Osteoblast (primary cell): ENCODE measurements at regions not wholly inside any gene's neighbourhood (a gene's known extent, or its start where the extent isn't known, plus 50 kb on each side); places are given as distances from the start of the nearest gene placed in this dataset.

ENCODE experiments used
- DNase-seq: peaks from one replicate; pipeline ENCODE4 v3.0.0; 2011; ENCODE audit warnings: low spot score, mixed read lengths; ENCODE audit not compliant: insufficient read length; ENCODE audit errors: missing footprints
- H2AFZ ChIP-seq: 2 replicates; pipeline ENCODE4 v1.6.0; 2011; ENCODE audit warnings: mild to moderate bottlenecking, low read length
- H3K27ac ChIP-seq: 2 replicates; pipeline ENCODE4 v1.5.1; 2011; ENCODE audit warnings: mild to moderate bottlenecking, low read depth, low read length, moderate library complexity
- H3K27me3 ChIP-seq: 2 replicates; pipeline ENCODE4 v1.6.0; 2012; ENCODE audit warnings: mild to moderate bottlenecking, control low read depth, inconsistent platforms, low read length, moderate library complexity; ENCODE audit not compliant: insufficient read depth
- H3K36me3 ChIP-seq: 2 replicates; pipeline ENCODE4 v1.5.1; 2011; ENCODE audit warnings: mild to moderate bottlenecking, low read length, control low read depth, moderate library complexity; ENCODE audit not compliant: insufficient read depth
- H3K4me1 ChIP-seq: 2 replicates; pipeline ENCODE4 v1.5.1; 2011; ENCODE audit warnings: mild to moderate bottlenecking, low read length, control low read depth, moderate library complexity; ENCODE audit not compliant: insufficient read depth
- H3K4me2 ChIP-seq: 2 replicates; pipeline ENCODE4 v1.6.0; 2011; ENCODE audit warnings: mild to moderate bottlenecking, low read length; ENCODE audit not compliant: insufficient read depth
- H3K4me3 ChIP-seq: fragments of 200-600 bp; sonication (generic); 3 replicates; pipeline ENCODE4 v1.5.1; 2012; ENCODE audit warnings: mild to moderate bottlenecking, low read length, inconsistent platforms; ENCODE audit not compliant: insufficient read depth
- H3K79me2 ChIP-seq: 2 replicates; pipeline ENCODE4 v1.6.0; 2012; ENCODE audit warnings: mild to moderate bottlenecking, low read length, control low read depth, inconsistent platforms; ENCODE audit not compliant: insufficient read depth
- H3K9me3 ChIP-seq: 2 replicates; pipeline ENCODE4 v1.5.1; 2011; ENCODE audit warnings: low read depth, low read length, control low read depth
- H4K20me1 ChIP-seq: 2 replicates; pipeline ENCODE4 v1.6.0; 2012; ENCODE audit warnings: mild to moderate bottlenecking, low read length, control low read depth; ENCODE audit not compliant: insufficient read depth
- CTCF ChIP-seq: IDR thresholded peaks from 2 replicates; pipeline ENCODE4 v1.5.1; 2011; ENCODE audit warnings: mild to moderate bottlenecking, low read depth, low read length, moderate library complexity; ENCODE audit errors: extremely low read depth

- Histone ChIP-seq H3K4me1 (no peaks in the 10 kb centered on the region), H3K79me2 (no peaks in the 10 kb centered on the region), H2AFZ (no peak overlapping the region), H3K36me3 (no peaks in the 10 kb centered on the region), H3K4me3 (no peak overlapping the region), H3K27ac (no peak overlapping the region), H3K4me2 (no peak overlapping the region), H3K9me3 (no peaks in the 10 kb centered on the region), H3K27me3 (peaks cover 7% of the 10 kb centered on the region), H4K20me1 (no peaks in the 10 kb centered on the region)
- no peak for TF ChIP-seq CTCF
- DNase-seq, result no peak
These were observed 241.7 kb upstream of the HES1 start for GRCh38 chr3:193894121-193894863.

- no peak overlapping the region for H3K4me3 ChIP-seq
- no peak overlapping the region for H2AFZ ChIP-seq
- no peaks in the 10 kb centered on the region for H4K20me1 ChIP-seq
- no peaks in the 10 kb centered on the region for H3K36me3 ChIP-seq
- no peak for TF ChIP-seq CTCF
- DNase-seq, result no peak
- H3K4me2 ChIP-seq, result no peak overlapping the region
- no peak overlapping the region for H3K27ac ChIP-seq
- H3K9me3 ChIP-seq, result no peaks in the 10 kb centered on the region
- H3K79me2 ChIP-seq, result no peaks in the 10 kb centered on the region
- peaks cover 4% of the 10 kb centered on the region for H3K27me3 ChIP-seq
- no peaks in the 10 kb centered on the region for H3K4me1 ChIP-seq
These were observed 240.5 kb upstream of the HES1 start for GRCh38 chr3:193895409-193895808.

- no peaks in the 10 kb centered on the region for H4K20me1 ChIP-seq
- no peak for TF ChIP-seq CTCF
- no peaks in the 10 kb centered on the region for H3K4me1 ChIP-seq
- peaks cover 4% of the 10 kb centered on the region for H3K27me3 ChIP-seq
- no peaks in the 10 kb centered on the region for H3K36me3 ChIP-seq
- no peak overlapping the region for H3K27ac ChIP-seq
- H3K4me3 ChIP-seq, result no peak overlapping the region
- H3K79me2 ChIP-seq, result no peaks in the 10 kb centered on the region
- no peak for DNase-seq
- no peak overlapping the region for H2AFZ ChIP-seq
- no peak overlapping the region for H3K4me2 ChIP-seq
- no peaks in the 10 kb centered on the region for H3K9me3 ChIP-seq
These were observed 239.5 kb upstream of the HES1 start for GRCh38 chr3:193896419-193896818.

- Histone ChIP-seq H3K4me3 (no peak overlapping the region), H3K4me2 (no peak overlapping the region), H4K20me1 (no peaks in the 10 kb centered on the region), H3K79me2 (no peaks in the 10 kb centered on the region), H3K9me3 (no peaks in the 10 kb centered on the region), H3K36me3 (no peaks in the 10 kb centered on the region), H2AFZ (no peak overlapping the region), H3K4me1 (no peaks in the 10 kb centered on the region), H3K27me3 (peaks cover 11% of the 10 kb centered on the region), H3K27ac (no peak overlapping the region)
- DNase-seq, result no peak
- no peak for TF ChIP-seq CTCF
These were observed 238.7 kb upstream of the HES1 start for GRCh38 chr3:193897288-193897687.
